ENCODE measurements at regions not wholly inside any gene's neighbourhood (a gene's known extent, or its start where the extent isn't known, plus 50 kb on each side); places are given as distances from the start of the nearest gene placed in this dataset.

DNA sequence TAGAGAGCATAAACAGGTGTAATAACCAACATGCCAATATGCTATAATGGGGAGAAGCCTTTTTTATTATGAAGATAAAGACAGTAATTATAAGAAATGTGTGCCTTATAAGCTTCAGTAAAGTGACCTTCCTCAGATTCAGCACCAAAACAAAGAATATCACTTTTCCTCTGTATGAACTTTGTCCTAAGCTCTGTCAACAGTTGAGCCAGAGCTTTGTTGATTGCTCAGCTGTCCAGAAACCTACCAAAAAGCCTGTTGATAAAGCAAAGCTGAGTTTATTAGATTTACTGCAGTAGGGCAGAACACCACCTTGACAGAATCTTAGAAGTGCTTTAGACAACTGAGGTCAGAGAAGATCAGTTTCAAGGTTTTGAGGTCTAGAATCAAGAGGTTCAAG is 635.3 kb downstream of the EDEM1 start:
- Histone ChIP-seq H3K27me3 (no peaks in the 10 kb centered on the region), H3K27ac (no peak overlapping the region)

DNA sequence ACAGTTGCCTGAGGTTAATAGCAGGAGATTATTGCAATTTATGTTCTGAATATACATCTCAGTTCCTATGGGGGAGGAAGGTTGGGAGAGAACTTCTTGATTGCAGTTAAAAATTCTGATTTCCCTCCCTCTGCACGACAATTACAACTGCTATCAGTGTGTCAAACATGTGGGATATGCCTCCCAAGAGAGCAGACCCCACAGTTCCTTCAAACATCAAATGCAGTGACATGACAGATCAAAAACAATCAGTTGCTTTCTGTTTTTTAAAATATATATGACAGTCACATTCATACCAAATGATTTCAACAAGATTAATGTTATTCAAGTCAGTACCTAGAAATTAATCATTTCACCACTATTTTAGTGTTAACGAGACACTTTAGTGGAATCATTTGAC is 639.0 kb downstream of the EDEM1 start:
- Histone ChIP-seq H3K36me3 (no peaks in the 10 kb centered on the region), H3K9me3 (peaks cover 0 to 24% of the 10 kb centered on the region in 2 donors), H3K27ac (no peak overlapping the region), H3K4me3 (no peak overlapping the region), H3K4me1 (no peaks in the 10 kb centered on the region), H3K27me3 (no peaks in the 10 kb centered on the region)
- intact Hi-C loops (cut with DNase I; ENCODE audit: low total_unique reads), result no loop called here
- DNase-seq (ENCODE audit: low spot score in 2 of 2), result no peak
- TF ChIP-seq POLR2A (IDR thresholded peaks at IDR 0.05) (no peak), POLR2AphosphoS5 (IDR thresholded peaks at IDR 0.05) (no peak)
- TF ChIP-seq, protein P1, sequence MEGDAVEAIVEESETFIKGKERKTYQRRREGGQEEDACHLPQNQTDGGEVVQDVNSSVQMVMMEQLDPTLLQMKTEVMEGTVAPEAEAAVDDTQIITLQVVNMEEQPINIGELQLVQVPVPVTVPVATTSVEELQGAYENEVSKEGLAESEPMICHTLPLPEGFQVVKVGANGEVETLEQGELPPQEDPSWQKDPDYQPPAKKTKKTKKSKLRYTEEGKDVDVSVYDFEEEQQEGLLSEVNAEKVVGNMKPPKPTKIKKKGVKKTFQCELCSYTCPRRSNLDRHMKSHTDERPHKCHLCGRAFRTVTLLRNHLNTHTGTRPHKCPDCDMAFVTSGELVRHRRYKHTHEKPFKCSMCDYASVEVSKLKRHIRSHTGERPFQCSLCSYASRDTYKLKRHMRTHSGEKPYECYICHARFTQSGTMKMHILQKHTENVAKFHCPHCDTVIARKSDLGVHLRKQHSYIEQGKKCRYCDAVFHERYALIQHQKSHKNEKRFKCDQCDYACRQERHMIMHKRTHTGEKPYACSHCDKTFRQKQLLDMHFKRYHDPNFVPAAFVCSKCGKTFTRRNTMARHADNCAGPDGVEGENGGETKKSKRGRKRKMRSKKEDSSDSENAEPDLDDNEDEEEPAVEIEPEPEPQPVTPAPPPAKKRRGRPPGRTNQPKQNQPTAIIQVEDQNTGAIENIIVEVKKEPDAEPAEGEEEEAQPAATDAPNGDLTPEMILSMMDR (IDR thresholded peaks at IDR 0.05), result no peak

More for the DNA sequence above, 635.3 kb downstream of the EDEM1 start:
- Histone ChIP-seq H3K36me3 (no peaks in the 10 kb centered on the region), H3K9me3 (peaks cover 0 to 12% of the 10 kb centered on the region in 2 donors), H3K4me3 (no peak overlapping the region), H3K4me1 (no peaks in the 10 kb centered on the region)
- no peak for TF ChIP-seq POLR2A (IDR thresholded peaks at IDR 0.05)
- TF ChIP-seq, protein P1 (IDR thresholded peaks at IDR 0.05), result no peak
- intact Hi-C loops (cut with DNase I; ENCODE audit: low total_unique reads), result no loop called here
- DNase-seq (ENCODE audit: low spot score in 2 of 2), result no peak

DNA sequence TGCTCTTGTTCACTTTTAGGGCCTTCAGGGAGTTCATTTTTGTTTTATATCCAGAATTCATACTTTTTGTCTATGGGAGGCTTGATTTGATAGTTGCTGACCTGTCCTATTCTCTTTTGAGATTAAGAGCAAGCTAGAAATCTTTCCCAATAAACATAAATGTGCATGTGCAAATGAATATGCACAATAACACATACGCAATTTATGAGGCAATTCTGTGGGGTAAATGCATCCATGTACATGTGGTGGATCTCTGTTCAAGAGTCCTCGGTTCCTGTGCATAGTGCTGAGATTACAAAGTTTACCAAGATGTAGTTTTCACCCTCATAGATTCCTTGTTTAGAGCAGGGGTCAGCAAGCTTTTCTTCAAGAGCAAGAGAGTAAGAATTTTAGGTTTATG is 640.7 kb downstream of the EDEM1 start:
- no peak overlapping the region for H3K4me3 ChIP-seq
- intact Hi-C loops (cut with DNase I; ENCODE audit: low total_unique reads), result no loop called here
- no peaks in the 10 kb centered on the region for H3K27me3 ChIP-seq
- no peaks in the 10 kb centered on the region for H3K36me3 ChIP-seq
- H3K4me1 ChIP-seq, result no peaks in the 10 kb centered on the region
- H3K9me3 ChIP-seq, result peaks cover 0 to 24% of the 10 kb centered on the region in 2 donors
- TF ChIP-seq POLR2A (IDR thresholded peaks at IDR 0.05) (no peak), POLR2AphosphoS5 (IDR thresholded peaks at IDR 0.05) (no peak)
- TF ChIP-seq, protein P1 (IDR thresholded peaks at IDR 0.05), result no peak
- DNase-seq (ENCODE audit: low spot score in 2 of 2), result no peak
- no peak overlapping the region for H3K27ac ChIP-seq

DNA sequence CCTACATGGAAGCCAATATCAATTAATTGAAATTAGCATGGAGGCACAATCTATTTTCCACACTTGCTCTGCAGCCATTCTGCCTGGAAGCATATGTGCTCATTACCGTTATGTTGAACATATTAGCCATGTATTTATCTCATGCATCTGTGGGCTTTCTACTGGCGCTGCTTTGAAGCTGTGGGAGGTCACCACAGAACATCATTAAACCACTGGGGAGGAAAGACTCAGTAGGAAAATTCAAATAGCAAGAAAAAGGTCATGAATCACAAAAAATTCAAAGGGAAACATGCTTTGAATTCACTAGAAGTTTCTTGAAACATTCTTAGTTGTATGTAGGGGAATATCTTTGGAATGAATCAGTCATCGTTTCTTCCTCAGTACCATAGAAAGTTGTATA is 652.5 kb downstream of the EDEM1 start:
- Histone ChIP-seq H3K4me3 (no peak overlapping the region), H3K36me3 (no peaks in the 10 kb centered on the region), H3K9me3 (no peaks in the 10 kb centered on the region), H3K27ac (no peak overlapping the region), H3K27me3 (no peaks in the 10 kb centered on the region), H3K4me1 (no peaks in the 10 kb centered on the region)
- intact Hi-C loops (cut with DNase I; ENCODE audit: low total_unique reads), result no loop called here
- no peak for TF ChIP-seq POLR2AphosphoS5 (IDR thresholded peaks at IDR 0.05)
- TF ChIP-seq, protein P1 (IDR thresholded peaks at IDR 0.05), result no peak
- no peak for TF ChIP-seq POLR2A (IDR thresholded peaks at IDR 0.05)
- DNase-seq (ENCODE audit: low spot score in 2 of 2), result no peak

DNA sequence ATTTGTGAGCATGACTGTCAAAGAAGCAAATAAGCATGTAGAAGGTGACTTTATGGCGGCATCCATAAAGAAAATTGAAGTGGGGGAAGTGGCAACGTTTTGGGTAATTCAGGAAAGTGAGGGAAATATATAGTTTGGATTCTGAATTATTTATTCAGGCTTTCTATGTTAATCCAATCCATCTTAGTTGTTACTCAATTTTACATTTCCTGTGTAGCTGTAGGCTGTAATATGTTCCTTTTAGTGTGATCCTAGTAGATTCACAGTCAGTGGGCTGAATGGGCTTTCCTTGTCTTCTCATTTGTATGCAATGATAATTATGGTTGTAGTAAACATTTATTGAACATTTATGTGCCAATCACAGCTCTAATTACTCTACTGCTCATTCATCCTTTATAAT is 654.1 kb downstream of the EDEM1 start:
- intact Hi-C loops (cut with DNase I; ENCODE audit: low total_unique reads), result no loop called here
- Histone ChIP-seq H3K4me1 (no peaks in the 10 kb centered on the region), H3K27me3 (no peaks in the 10 kb centered on the region)

More for the DNA sequence above, 654.1 kb downstream of the EDEM1 start:
- Histone ChIP-seq H3K9me3 (no peaks in the 10 kb centered on the region), H3K4me3 (no peak overlapping the region), H3K27ac (no peak overlapping the region), H3K36me3 (no peaks in the 10 kb centered on the region)
- DNase-seq (ENCODE audit: low spot score in 2 of 2), result no peak
- TF ChIP-seq POLR2AphosphoS5 (IDR thresholded peaks at IDR 0.05), result no peak
- TF ChIP-seq, protein P1 (IDR thresholded peaks at IDR 0.05), result no peak
- no peak for TF ChIP-seq POLR2A (IDR thresholded peaks at IDR 0.05)
